ENCODE measurements at regions not wholly inside any gene's neighbourhood (a gene's known extent, or its start where the extent isn't known, plus 50 kb on each side); places are given as distances from the start of the nearest gene placed in this dataset.

DNA sequence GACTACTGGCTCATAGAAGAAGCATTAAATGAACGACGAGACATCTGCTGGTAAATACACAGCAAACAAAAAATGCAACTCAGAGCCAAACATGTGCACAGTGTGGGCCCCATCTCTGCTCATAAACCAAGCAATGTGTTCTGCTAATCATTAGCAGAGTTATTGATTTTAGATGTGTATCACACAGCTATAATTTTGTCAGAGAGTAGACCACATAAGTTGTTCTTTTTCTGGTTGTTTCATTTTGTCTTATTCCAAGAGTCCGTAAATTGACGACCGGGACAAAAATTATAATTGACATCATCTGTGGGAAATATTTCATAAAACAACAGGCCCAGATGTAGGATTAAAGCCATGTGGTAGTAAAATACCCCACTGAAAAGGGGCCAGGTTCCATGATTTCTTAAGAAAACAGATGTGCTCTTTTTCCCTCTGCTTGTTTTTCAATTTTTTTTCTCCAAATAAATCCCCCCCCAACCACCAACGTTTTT is 423.6 kb downstream of the HAO1 start:
- Histone ChIP-seq H4K20me1 (ENCODE audit: control insufficient read depth, extremely low read depth, insufficient read depth, low read length) (no peaks in the 10 kb centered on the region), H3K27ac (ENCODE audit: control insufficient read depth, insufficient read depth, low read length) (no peak overlapping the region), H3K27me3 (ENCODE audit: control insufficient read depth, extremely low read depth, insufficient read depth, low read length) (no peaks in the 10 kb centered on the region), H3K79me2 (ENCODE audit: control insufficient read depth, insufficient read depth, low read length) (no peaks in the 10 kb centered on the region), H3K4me3 (ENCODE audit: control insufficient read depth in 2 of 3, extremely low read depth in 1 of 3, insufficient read depth in 2 of 3, low read depth in 1 of 3, low read length in 3 of 3) (no peak overlapping the region), H3K4me2 (ENCODE audit: control insufficient read depth, extremely low read depth, insufficient read depth, low read depth, low read length) (no peak overlapping the region), H2AFZ (ENCODE audit: control insufficient read depth, low read length) (no peak overlapping the region), H3K9me3 (ENCODE audit: control insufficient read depth, low read depth, low read length) (no peaks in the 10 kb centered on the region), H3K9ac (ENCODE audit: control insufficient read depth, extremely low read depth, insufficient read depth, low read length) (no peak overlapping the region), H3K4me1 (ENCODE audit: control insufficient read depth, extremely low read depth, insufficient read depth, low read length) (peaks cover 13% of the 10 kb centered on the region), H3K36me3 (ENCODE audit: control insufficient read depth in 2 of 2, extremely low read depth in 1 of 2, insufficient read depth in 2 of 2, low read length in 2 of 2) (no peaks in the 10 kb centered on the region), H3K9me1 (ENCODE audit: control insufficient read depth, extremely low read depth, insufficient read depth, low read length) (no peaks in the 10 kb centered on the region)
- dilution Hi-C loops (cut with MboI; ENCODE audit: extremely low pct_ligation_motif_present, low sequenced_read_pairs) = no loop called here
- DNase-seq (ENCODE audit: low read depth, low spot score) (no peak), FAIRE-seq (no peak)
- no peak for TF ChIP-seq EZH2 (IDR thresholded peaks at IDR 0.05; ENCODE audit: low read length)
- TF ChIP-seq CTCF (optimal IDR thresholded peaks at IDR 0.05 in 1 of 3, IDR thresholded peaks at IDR 0.05 in 1 of 3, conservative IDR thresholded peaks at IDR 0.05 in 1 of 3; ENCODE audit: extremely low read depth in 1 of 3, insufficient read depth in 2 of 3, low read length in 3 of 3) = no peak

GRCh38 chr20:7520361-7520760 is 419.9 kb downstream of the HAO1 start:
- H3K36me3 ChIP-seq (ENCODE audit: control insufficient read depth in 2 of 2, extremely low read depth in 1 of 2, insufficient read depth in 2 of 2, low read length in 2 of 2) = no peaks in the 10 kb centered on the region
- FAIRE-seq (peak; percentile 39), DNase-seq (ENCODE audit: low read depth, low spot score) (no peak)
- no peak overlapping the region for H3K4me2 ChIP-seq (ENCODE audit: control insufficient read depth, extremely low read depth, insufficient read depth, low read depth, low read length)
- no peaks in the 10 kb centered on the region for H4K20me1 ChIP-seq (ENCODE audit: control insufficient read depth, extremely low read depth, insufficient read depth, low read length)
- H3K27me3 ChIP-seq (ENCODE audit: control insufficient read depth, extremely low read depth, insufficient read depth, low read length) = no peaks in the 10 kb centered on the region
- H3K4me1 ChIP-seq (ENCODE audit: control insufficient read depth, extremely low read depth, insufficient read depth, low read length) = peaks cover 13% of the 10 kb centered on the region
- TF ChIP-seq CTCF (optimal IDR thresholded peaks at IDR 0.05 in 1 of 3, IDR thresholded peaks at IDR 0.05 in 1 of 3, conservative IDR thresholded peaks at IDR 0.05 in 1 of 3; ENCODE audit: extremely low read depth in 1 of 3, insufficient read depth in 2 of 3, low read length in 3 of 3) (no peak), EZH2 (IDR thresholded peaks at IDR 0.05; ENCODE audit: low read length) (no peak)
- H3K79me2 ChIP-seq (ENCODE audit: control insufficient read depth, insufficient read depth, low read length) = no peaks in the 10 kb centered on the region
- H3K9me3 ChIP-seq (ENCODE audit: control insufficient read depth, low read depth, low read length) = no peaks in the 10 kb centered on the region
- no peaks in the 10 kb centered on the region for H3K9me1 ChIP-seq (ENCODE audit: control insufficient read depth, extremely low read depth, insufficient read depth, low read length)
- no peak overlapping the region for H3K4me3 ChIP-seq (ENCODE audit: control insufficient read depth in 2 of 3, extremely low read depth in 1 of 3, insufficient read depth in 2 of 3, low read depth in 1 of 3, low read length in 3 of 3)
- no peak overlapping the region for H3K9ac ChIP-seq (ENCODE audit: control insufficient read depth, extremely low read depth, insufficient read depth, low read length)
- H2AFZ ChIP-seq (ENCODE audit: control insufficient read depth, low read length) = peak overlapping the region; percentile 8
- H3K27ac ChIP-seq (ENCODE audit: control insufficient read depth, insufficient read depth, low read length) = no peak overlapping the region
- dilution Hi-C loops (cut with MboI; ENCODE audit: extremely low pct_ligation_motif_present, low sequenced_read_pairs) = no loop called here

Measured in keratinocyte (primary cell).